HL-60 (cell line): ENCODE measurements at regions not wholly inside any gene's neighbourhood (a gene's known extent, or its start where the extent isn't known, plus 50 kb on each side); places are given as distances from the start of the nearest gene placed in this dataset.

Experiments used
- POLR2AphosphoS5 ChIP-seq: IDR thresholded peaks from 2 replicates; pipeline ENCODE4 v1.6.1; 2012; ENCODE audit warnings: low read depth
- REST ChIP-seq: IDR thresholded peaks from 2 replicates; pipeline ENCODE4 v1.6.1; 2012; ENCODE audit warnings: low read depth; ENCODE audit not compliant: insufficient replicate concordance
- SPI1 ChIP-seq: IDR thresholded peaks from 2 replicates; pipeline ENCODE4 v1.6.1; 2012; ENCODE audit warnings: low read depth, mild to moderate bottlenecking, borderline replicate concordance
- TF ChIP-seq, protein P1 (sequence below): IDR thresholded peaks from one replicate; pipeline ENCODE4 v1.5.1; 2011; ENCODE audit warnings: low read length, control low read depth, inconsistent platforms; ENCODE audit not compliant: insufficient read depth

DNA sequence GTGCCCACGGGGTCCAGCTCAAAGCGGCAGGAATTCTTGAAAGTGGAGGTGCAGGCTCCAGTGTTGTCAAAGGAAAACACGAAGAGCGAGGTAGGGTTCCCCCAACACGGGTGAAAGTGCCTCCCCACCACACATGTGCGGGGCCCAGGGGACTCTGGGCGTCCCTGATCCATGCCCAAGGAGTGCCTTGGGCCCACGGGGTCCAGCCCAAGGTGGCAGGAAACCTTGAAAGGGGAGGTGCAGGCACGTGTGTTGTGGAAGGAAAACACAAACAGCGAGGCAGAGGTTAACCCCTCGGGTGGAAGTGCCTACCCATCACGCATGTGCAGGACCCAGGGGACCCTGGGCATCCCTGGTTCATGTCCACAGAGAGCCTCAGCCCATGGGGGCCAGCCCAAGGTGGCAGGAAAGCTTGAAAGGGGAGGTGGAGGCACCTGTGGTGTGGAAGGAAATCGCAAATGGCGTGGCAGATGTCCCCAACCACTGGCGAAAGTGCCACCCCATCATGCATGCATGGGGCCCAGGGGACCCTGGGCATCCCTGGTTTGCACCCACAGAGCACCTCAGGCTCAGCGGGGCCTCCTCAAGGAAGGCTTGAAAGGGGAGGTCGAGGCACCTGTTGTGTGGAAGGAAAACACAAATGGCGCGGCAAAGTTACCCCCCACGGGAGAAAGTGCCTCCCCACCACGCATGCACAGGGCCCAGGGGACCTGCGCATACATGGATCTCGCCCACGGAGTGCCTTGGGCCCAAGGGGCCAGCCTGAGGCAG, 584.6 kb downstream of the ALG10 start:
- TF ChIP-seq, protein P1, sequence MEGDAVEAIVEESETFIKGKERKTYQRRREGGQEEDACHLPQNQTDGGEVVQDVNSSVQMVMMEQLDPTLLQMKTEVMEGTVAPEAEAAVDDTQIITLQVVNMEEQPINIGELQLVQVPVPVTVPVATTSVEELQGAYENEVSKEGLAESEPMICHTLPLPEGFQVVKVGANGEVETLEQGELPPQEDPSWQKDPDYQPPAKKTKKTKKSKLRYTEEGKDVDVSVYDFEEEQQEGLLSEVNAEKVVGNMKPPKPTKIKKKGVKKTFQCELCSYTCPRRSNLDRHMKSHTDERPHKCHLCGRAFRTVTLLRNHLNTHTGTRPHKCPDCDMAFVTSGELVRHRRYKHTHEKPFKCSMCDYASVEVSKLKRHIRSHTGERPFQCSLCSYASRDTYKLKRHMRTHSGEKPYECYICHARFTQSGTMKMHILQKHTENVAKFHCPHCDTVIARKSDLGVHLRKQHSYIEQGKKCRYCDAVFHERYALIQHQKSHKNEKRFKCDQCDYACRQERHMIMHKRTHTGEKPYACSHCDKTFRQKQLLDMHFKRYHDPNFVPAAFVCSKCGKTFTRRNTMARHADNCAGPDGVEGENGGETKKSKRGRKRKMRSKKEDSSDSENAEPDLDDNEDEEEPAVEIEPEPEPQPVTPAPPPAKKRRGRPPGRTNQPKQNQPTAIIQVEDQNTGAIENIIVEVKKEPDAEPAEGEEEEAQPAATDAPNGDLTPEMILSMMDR, result no peak
- TF ChIP-seq REST (no peak), POLR2AphosphoS5 (no peak), SPI1 (no peak)
